ENCODE measurements at regions not wholly inside any gene's neighbourhood (a gene's known extent, or its start where the extent isn't known, plus 50 kb on each side); places are given as distances from the start of the nearest gene placed in this dataset.

GRCh38 chr2:64367444-64368232 lies 86.3 kb upstream of the LGALSL start:
- H3K36me3 ChIP-seq (ENCODE audit: control insufficient read depth, insufficient read depth, low read length): no peaks in the 10 kb centered on the region
- no peak overlapping the region for H3K4me3 ChIP-seq (ENCODE audit: low read length)
- no peak overlapping the region for H3K27ac ChIP-seq (ENCODE audit: low read length)
- peaks cover 3% of the 10 kb centered on the region; the same call in 1 of the 2 replicates for H3K4me1 ChIP-seq (ENCODE audit: control insufficient read depth, insufficient read depth, low read length)
- no peaks in the 10 kb centered on the region for H3K27me3 ChIP-seq (ENCODE audit: control insufficient read depth, insufficient read depth, low read length)
- WGBS (ENCODE audit: insufficient coverage, insufficient read length): no CpG with 5 or more reads among the region's 7 CpGs
- no peaks in the 10 kb centered on the region for H3K9me3 ChIP-seq (ENCODE audit: control insufficient read depth, insufficient read depth, low read length)
- DNase-seq (ENCODE audit: low read depth, low spot score): no peak

DNA sequence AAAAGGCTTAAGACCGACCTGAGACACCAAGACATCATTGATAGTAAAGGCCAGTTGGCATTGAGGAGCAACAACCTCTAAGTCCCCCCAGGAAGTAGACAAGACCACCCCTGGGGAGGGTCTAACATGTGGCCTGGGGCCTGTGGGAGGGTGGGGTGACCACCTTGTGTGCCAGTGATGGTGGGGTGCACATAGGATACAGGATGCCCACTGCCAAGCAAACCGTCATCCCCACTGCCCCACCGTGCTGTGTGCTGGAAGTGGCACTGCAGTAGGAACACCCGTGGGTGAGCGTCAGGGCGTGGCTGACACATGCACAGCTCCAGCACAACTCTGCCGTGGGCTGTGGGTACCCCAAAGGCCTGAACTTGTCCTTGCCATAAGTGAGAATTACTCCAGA lies 84.3 kb upstream of the LGALSL start:
- H3K27ac ChIP-seq (ENCODE audit: low read length): no peak overlapping the region
- no peaks in the 10 kb centered on the region for H3K9me3 ChIP-seq (ENCODE audit: control insufficient read depth, insufficient read depth, low read length)

GRCh38 chr2:64371727-64372126 lies 82.2 kb upstream of the LGALSL start:
- H3K36me3 ChIP-seq (ENCODE audit: control insufficient read depth, insufficient read depth, low read length): no peaks in the 10 kb centered on the region
- H3K27me3 ChIP-seq (ENCODE audit: control insufficient read depth, insufficient read depth, low read length): no peaks in the 10 kb centered on the region
- H3K4me3 ChIP-seq (ENCODE audit: low read length): no peak overlapping the region
- no peak overlapping the region for H3K27ac ChIP-seq (ENCODE audit: low read length)
- no peaks in the 10 kb centered on the region for H3K9me3 ChIP-seq (ENCODE audit: control insufficient read depth, insufficient read depth, low read length)
- H3K4me1 ChIP-seq (ENCODE audit: control insufficient read depth, insufficient read depth, low read length): peaks cover 3% of the 10 kb centered on the region; the same call in 1 of the 2 replicates
- no peak for DNase-seq (ENCODE audit: low read depth, low spot score)
- WGBS (ENCODE audit: insufficient coverage, insufficient read length): no CpG with 5 or more reads among the region's 2 CpGs

More for the DNA sequence above, 84.3 kb upstream of the LGALSL start:
- H3K4me1 ChIP-seq (ENCODE audit: control insufficient read depth, insufficient read depth, low read length): peaks cover 3% of the 10 kb centered on the region; the same call in 1 of the 2 replicates
- DNase-seq (ENCODE audit: low read depth, low spot score): no peak
- H3K36me3 ChIP-seq (ENCODE audit: control insufficient read depth, insufficient read depth, low read length): no peaks in the 10 kb centered on the region
- H3K4me3 ChIP-seq (ENCODE audit: low read length): no peak overlapping the region
- WGBS (ENCODE audit: insufficient coverage, insufficient read length): no CpG with 5 or more reads among the region's 7 CpGs
- H3K27me3 ChIP-seq (ENCODE audit: control insufficient read depth, insufficient read depth, low read length): no peaks in the 10 kb centered on the region

- Histone ChIP-seq H3K27ac (ENCODE audit: low read length) (no peak overlapping the region), H3K9me3 (ENCODE audit: control insufficient read depth, insufficient read depth, low read length) (no peaks in the 10 kb centered on the region), H3K4me3 (ENCODE audit: low read length) (no peak overlapping the region), H3K4me1 (ENCODE audit: control insufficient read depth, insufficient read depth, low read length) (no peaks in the 10 kb centered on the region), H3K27me3 (ENCODE audit: control insufficient read depth, insufficient read depth, low read length) (no peaks in the 10 kb centered on the region), H3K36me3 (ENCODE audit: control insufficient read depth, insufficient read depth, low read length) (no peaks in the 10 kb centered on the region)
- WGBS (ENCODE audit: insufficient coverage, insufficient read length): no CpG with 5 or more reads among the region's 4 CpGs
- DNase-seq (ENCODE audit: low read depth, low spot score): no peak
These were observed 79.3 kb upstream of the LGALSL start for GRCh38 chr2:64374686-64375085.

- Histone ChIP-seq H3K36me3 (ENCODE audit: control insufficient read depth, insufficient read depth, low read length) (no peaks in the 10 kb centered on the region), H3K9me3 (ENCODE audit: control insufficient read depth, insufficient read depth, low read length) (no peaks in the 10 kb centered on the region), H3K4me3 (ENCODE audit: low read length) (no peak overlapping the region), H3K4me1 (ENCODE audit: control insufficient read depth, insufficient read depth, low read length) (no peaks in the 10 kb centered on the region), H3K27me3 (ENCODE audit: control insufficient read depth, insufficient read depth, low read length) (no peaks in the 10 kb centered on the region), H3K27ac (ENCODE audit: low read length) (no peak overlapping the region)
- DNase-seq (ENCODE audit: low read depth, low spot score): no peak
- no CpG with 5 or more reads among the region's 5 CpGs for WGBS (ENCODE audit: insufficient coverage, insufficient read length)
These were observed 77.0 kb upstream of the LGALSL start for GRCh38 chr2:64376926-64377325.

DNA sequence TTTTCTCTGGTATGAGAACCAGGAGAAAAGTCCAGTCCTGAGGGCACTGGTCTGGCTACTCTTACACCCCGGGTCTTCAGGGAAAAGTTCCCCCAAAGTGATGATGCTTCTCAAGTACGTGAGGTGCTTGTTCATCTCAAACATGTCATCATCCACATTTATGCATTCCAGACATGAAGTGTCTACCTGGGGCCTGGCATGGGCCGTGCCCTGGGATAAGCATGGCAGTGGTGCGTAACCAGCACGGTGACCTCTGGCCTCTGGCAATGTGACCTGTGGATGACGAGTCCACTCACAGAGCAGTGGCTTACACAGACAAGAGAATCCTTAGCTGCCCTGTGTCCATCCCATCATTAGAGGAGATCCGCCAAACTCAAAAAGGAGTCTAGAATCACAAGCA lies 74.8 kb upstream of the LGALSL start:
- Histone ChIP-seq H3K4me3 (ENCODE audit: low read length) (no peak overlapping the region), H3K36me3 (ENCODE audit: control insufficient read depth, insufficient read depth, low read length) (no peaks in the 10 kb centered on the region), H3K4me1 (ENCODE audit: control insufficient read depth, insufficient read depth, low read length) (no peaks in the 10 kb centered on the region), H3K9me3 (ENCODE audit: control insufficient read depth, insufficient read depth, low read length) (no peaks in the 10 kb centered on the region), H3K27ac (ENCODE audit: low read length) (no peak overlapping the region), H3K27me3 (ENCODE audit: control insufficient read depth, insufficient read depth, low read length) (no peaks in the 10 kb centered on the region)
- WGBS (ENCODE audit: insufficient coverage, insufficient read length): no CpG with 5 or more reads among the region's 7 CpGs
- DNase-seq (ENCODE audit: low read depth, low spot score): no peak

- DNase-seq (ENCODE audit: low read depth, low spot score): no peak
- Histone ChIP-seq H3K4me3 (ENCODE audit: low read length) (no peak overlapping the region), H3K27me3 (ENCODE audit: control insufficient read depth, insufficient read depth, low read length) (no peaks in the 10 kb centered on the region), H3K9me3 (ENCODE audit: control insufficient read depth, insufficient read depth, low read length) (no peaks in the 10 kb centered on the region), H3K36me3 (ENCODE audit: control insufficient read depth, insufficient read depth, low read length) (no peaks in the 10 kb centered on the region), H3K27ac (ENCODE audit: low read length) (no peak overlapping the region), H3K4me1 (ENCODE audit: control insufficient read depth, insufficient read depth, low read length) (no peaks in the 10 kb centered on the region)
- WGBS (ENCODE audit: insufficient coverage, insufficient read length): no CpG with 5 or more reads among the region's 4 CpGs
These were observed 73.0 kb upstream of the LGALSL start for GRCh38 chr2:64380853-64381527.

DNA sequence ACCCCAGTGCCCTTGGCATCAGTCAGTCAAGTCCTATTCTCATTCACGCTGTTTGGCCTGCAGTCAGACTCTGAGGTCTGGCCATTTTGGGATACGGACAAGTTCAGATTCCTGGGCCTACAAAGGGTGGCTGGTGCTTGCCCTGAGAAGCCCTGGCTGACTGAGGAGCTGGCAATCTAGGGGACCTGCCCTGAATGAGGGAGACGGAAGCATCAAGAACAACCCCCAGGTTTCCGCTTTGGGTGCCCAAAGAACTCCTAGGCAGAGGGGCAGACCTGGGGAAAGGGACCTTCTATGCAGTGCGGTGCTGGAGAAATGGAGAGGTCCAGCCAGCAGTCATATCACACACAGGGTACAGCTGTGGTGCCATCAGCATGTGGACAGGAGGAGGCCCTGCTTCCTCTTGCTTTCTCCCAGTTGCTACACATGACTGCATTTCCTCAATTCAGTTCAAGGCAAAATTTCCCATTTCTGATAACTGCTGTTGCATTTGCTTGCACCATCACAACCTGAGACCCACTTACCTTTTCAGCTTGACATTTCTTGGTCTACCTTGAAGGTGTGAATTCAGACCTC lies 70.9 kb upstream of the LGALSL start:
- H3K4me3 ChIP-seq (ENCODE audit: low read length): no peak overlapping the region
- no peaks in the 10 kb centered on the region for H3K36me3 ChIP-seq (ENCODE audit: control insufficient read depth, insufficient read depth, low read length)
- no CpG with 5 or more reads among the region's 5 CpGs for WGBS (ENCODE audit: insufficient coverage, insufficient read length)
- no peaks in the 10 kb centered on the region for H3K9me3 ChIP-seq (ENCODE audit: control insufficient read depth, insufficient read depth, low read length)
- H3K4me1 ChIP-seq (ENCODE audit: control insufficient read depth, insufficient read depth, low read length): no peaks in the 10 kb centered on the region
- H3K27me3 ChIP-seq (ENCODE audit: control insufficient read depth, insufficient read depth, low read length): no peaks in the 10 kb centered on the region
- DNase-seq (ENCODE audit: low read depth, low spot score): no peak
- no peak overlapping the region for H3K27ac ChIP-seq (ENCODE audit: low read length)

- no peaks in the 10 kb centered on the region for H3K4me1 ChIP-seq (ENCODE audit: control insufficient read depth, insufficient read depth, low read length)
- no peak overlapping the region for H3K4me3 ChIP-seq (ENCODE audit: low read length)
- DNase-seq (ENCODE audit: low read depth, low spot score): no peak
- H3K9me3 ChIP-seq (ENCODE audit: control insufficient read depth, insufficient read depth, low read length): no peaks in the 10 kb centered on the region
- H3K27ac ChIP-seq (ENCODE audit: low read length): no peak overlapping the region
- no peaks in the 10 kb centered on the region for H3K36me3 ChIP-seq (ENCODE audit: control insufficient read depth, insufficient read depth, low read length)
- H3K27me3 ChIP-seq (ENCODE audit: control insufficient read depth, insufficient read depth, low read length): no peaks in the 10 kb centered on the region
- WGBS (ENCODE audit: insufficient coverage, insufficient read length): no CpG with 5 or more reads among the region's 3 CpGs
These were observed 70.1 kb upstream of the LGALSL start for GRCh38 chr2:64383881-64384280.

DNA sequence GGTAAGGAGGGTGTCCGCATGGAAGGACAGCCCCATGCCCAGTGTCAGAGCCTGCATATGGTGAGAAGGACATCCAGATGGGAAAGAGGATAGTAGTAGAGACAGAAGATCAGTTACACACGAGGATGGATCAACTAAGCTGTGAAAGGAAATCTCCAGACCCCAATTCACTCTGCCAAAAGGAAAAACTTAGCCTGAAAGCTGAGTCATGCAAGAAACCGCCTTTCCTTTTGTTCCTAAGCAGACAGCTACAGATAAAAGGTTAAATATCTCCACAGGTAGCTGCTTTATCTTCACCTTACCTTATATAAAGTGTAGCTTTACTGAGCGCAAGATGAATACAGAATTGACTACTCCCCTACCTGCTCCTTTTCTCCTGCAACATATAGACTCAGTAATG lies 67.3 kb upstream of the LGALSL start:
- Histone ChIP-seq H3K4me1 (ENCODE audit: control insufficient read depth, insufficient read depth, low read length) (no peaks in the 10 kb centered on the region), H3K4me3 (ENCODE audit: low read length) (no peak overlapping the region), H3K36me3 (ENCODE audit: control insufficient read depth, insufficient read depth, low read length) (no peaks in the 10 kb centered on the region), H3K27ac (ENCODE audit: low read length) (no peak overlapping the region), H3K27me3 (ENCODE audit: control insufficient read depth, insufficient read depth, low read length) (no peaks in the 10 kb centered on the region), H3K9me3 (ENCODE audit: control insufficient read depth, insufficient read depth, low read length) (no peaks in the 10 kb centered on the region)
- no CpG with 5 or more reads among the region's 4 CpGs for WGBS (ENCODE audit: insufficient coverage, insufficient read length)
- no peak for DNase-seq (ENCODE audit: low read depth, low spot score)

Measured in iPS DF 6.9 (cell line).